ENCODE measurements at regions not wholly inside any gene's neighbourhood (a gene's known extent, or its start where the extent isn't known, plus 50 kb on each side); places are given as distances from the start of the nearest gene placed in this dataset.
A peak's percentile ranks its signal among the peaks of the same experiment; 100 is the strongest.

DNA sequence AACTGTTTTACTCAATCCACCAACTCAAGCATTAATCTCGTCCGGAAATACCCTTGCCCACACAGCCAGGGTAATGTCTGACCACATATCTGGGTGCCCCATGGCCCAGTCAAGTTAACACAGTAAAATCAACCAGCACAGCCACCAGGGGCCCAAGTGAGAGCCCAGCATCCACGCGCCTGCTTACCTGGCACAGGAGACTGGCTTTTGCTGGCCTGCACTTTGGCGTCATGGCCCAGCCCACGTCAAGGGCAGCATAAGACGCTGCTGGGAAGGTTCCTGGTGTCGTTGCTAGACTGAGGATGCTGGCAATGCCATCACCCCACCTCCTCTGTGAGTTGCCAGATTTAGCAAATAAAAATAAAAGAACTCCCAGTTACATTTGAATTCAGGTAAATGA, 53.6 kb upstream of the BCL11B start:
- Histone ChIP-seq H2BK12ac (ENCODE audit: low read depth, low read length) (no peak overlapping the region), H3K14ac (ENCODE audit: insufficient read length) (no peak overlapping the region), H3K27ac (ENCODE audit: low read depth, low read length) (no peak overlapping the region), H2AK5ac (ENCODE audit: low read depth, low read length) (no peak overlapping the region), H2BK20ac (ENCODE audit: low read length) (no peak overlapping the region), H3K9me3 (ENCODE audit: insufficient read depth in 2 of 2, low read depth in 1 of 2, low read length in 1 of 2) (no peaks in the 10 kb centered on the region), H3K4ac (replicated peaks; ENCODE audit: insufficient read length, low read depth, low read length) (no peak overlapping the region), H4K20me1 (replicated peaks in 1 of 2; ENCODE audit: control insufficient read depth in 1 of 2, insufficient read depth in 2 of 2, low read length in 2 of 2) (peaks cover 0 to 2% of the 10 kb centered on the region in 2 experiments), H4K91ac (replicated peaks; ENCODE audit: insufficient read length, low read length) (no peak overlapping the region), H3K18ac (ENCODE audit: extremely low read depth, low read length) (no peak overlapping the region), H2BK15ac (ENCODE audit: low read length) (no peak overlapping the region), H3K36me3 (ENCODE audit: control insufficient read depth in 2 of 4, insufficient read depth in 4 of 4, low read length in 3 of 4) (no peaks in the 10 kb centered on the region), H4K8ac (ENCODE audit: extremely low read depth, insufficient read depth, low read length) (no peak overlapping the region), H3K79me2 (ENCODE audit: control insufficient read depth in 1 of 2, insufficient read depth in 2 of 2, low read length in 2 of 2) (no peaks in the 10 kb centered on the region), H3K4me1 (replicated peaks in 1 of 4; ENCODE audit: control insufficient read depth in 3 of 4, insufficient read depth in 4 of 4, low read length in 3 of 4) (peaks cover 0 to 3% (median 0%) of the 10 kb centered on the region in 4 experiments; a peak in 2 of 7 replicates), H3K79me1 (ENCODE audit: low read depth, low read length) (no peaks in the 10 kb centered on the region), H2BK5ac (ENCODE audit: low read depth, low read length) (no peak overlapping the region), H2AFZ (ENCODE audit: low read length) (no peak overlapping the region), H3K23ac (ENCODE audit: insufficient read length) (no peak overlapping the region), H2BK120ac (replicated peaks; ENCODE audit: low read depth, low read length) (no peak overlapping the region), H3K4me2 (ENCODE audit: insufficient read depth in 1 of 2, low read depth in 2 of 2, low read length in 2 of 2) (no peak overlapping the region), H3K56ac (replicated peaks; ENCODE audit: insufficient read length, low read depth, low read length) (no peak overlapping the region), H4K5ac (ENCODE audit: insufficient read length, low read depth, low read length) (no peak overlapping the region), H3K23me2 (ENCODE audit: low read depth, low read length) (no peaks in the 10 kb centered on the region), H3K27me3 (replicated peaks in 1 of 4; ENCODE audit: control insufficient read depth in 3 of 4, extremely low read depth in 1 of 4, insufficient read depth in 3 of 4, low read length in 3 of 4) (no peaks in the 10 kb centered on the region; a peak in 1 of 7 replicates), H3K9ac (replicated peaks in 1 of 4; ENCODE audit: extremely low read depth in 1 of 4, low read depth in 3 of 4, low read length in 3 of 4) (no peak overlapping the region), H3K4me3 (ENCODE audit: extremely low read depth in 1 of 4, insufficient read depth in 2 of 4, low read depth in 3 of 4, low read length in 4 of 4) (no peak overlapping the region)
- CTCF ChIA-PET (ENCODE audit: partially characterized antibody), result interaction anchor here (0.5 to 3.9 kb wide), 4 partner anchors 8 to 662 kb away, joined by 3 to 12 read pairs (median 4); no protein-coding TSS in a partner anchor
- whole genome bisulfite sequencing, 2 experiments (ENCODE audit: extremely low coverage in 1 of 2, insufficient coverage in 1 of 2, insufficient read length in 1 of 2, insufficient replicate concordance in 2 of 2, low coverage in 1 of 2, low lambda C conversion rate in 2 of 2, missing lambda C conversion rate in 1 of 2), result 92% methylated on average over 8 of the region's 8 CpGs; no CpG with 5 or more reads in 1 of the 2 experiments
- FAIRE-seq (no peak), DNase-seq (ENCODE audit: low read depth in 1 of 2, low spot score in 2 of 2) (peak in 1 of 2 experiments; percentile 19)
- POLR2A ChIA-PET (ENCODE audit: partially characterized antibody), result no interaction called here
- TF ChIP-seq FOSL1 (IDR thresholded peaks at IDR 0.05; ENCODE audit: insufficient read depth, low read depth, low read length) (no peak), YY1 (IDR thresholded peaks at IDR 0.05; ENCODE audit: low read depth, low read length) (no peak), SP2 (IDR thresholded peaks at IDR 0.05; ENCODE audit: low read length) (no peak), CBX5 (IDR thresholded peaks at IDR 0.05; ENCODE audit: low read depth, low read length) (no peak), EZH2 (IDR thresholded peaks at IDR 0.05; ENCODE audit: low read depth, low read length, severe bottlenecking) (no peak), RAD21 (IDR thresholded peaks at IDR 0.05 in 1 of 2, conservative IDR thresholded peaks at IDR 0.05 in 1 of 2; ENCODE audit: low read depth in 2 of 2, low read length in 2 of 2) (no peak), TEAD4 (IDR thresholded peaks at IDR 0.05; ENCODE audit: low read depth, low read length) (no peak)
- TF ChIP-seq, protein P1, sequence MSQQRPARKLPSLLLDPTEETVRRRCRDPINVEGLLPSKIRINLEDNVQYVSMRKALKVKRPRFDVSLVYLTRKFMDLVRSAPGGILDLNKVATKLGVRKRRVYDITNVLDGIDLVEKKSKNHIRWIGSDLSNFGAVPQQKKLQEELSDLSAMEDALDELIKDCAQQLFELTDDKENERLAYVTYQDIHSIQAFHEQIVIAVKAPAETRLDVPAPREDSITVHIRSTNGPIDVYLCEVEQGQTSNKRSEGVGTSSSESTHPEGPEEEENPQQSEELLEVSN (IDR thresholded peaks at IDR 0.05), result no peak
- TF ChIP-seq, protein P2, sequence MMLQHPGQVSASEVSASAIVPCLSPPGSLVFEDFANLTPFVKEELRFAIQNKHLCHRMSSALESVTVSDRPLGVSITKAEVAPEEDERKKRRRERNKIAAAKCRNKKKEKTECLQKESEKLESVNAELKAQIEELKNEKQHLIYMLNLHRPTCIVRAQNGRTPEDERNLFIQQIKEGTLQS (IDR thresholded peaks at IDR 0.05; ENCODE audit: insufficient read depth, low read depth, low read length), result no peak
